HG03108 (cell line): ENCODE measurements at regions not wholly inside any gene's neighbourhood (a gene's known extent, or its start where the extent isn't known, plus 50 kb on each side); places are given as distances from the start of the nearest gene placed in this dataset.

Experiments
- ATAC-seq: cut with Tn5 transposase; IDR thresholded peaks from one replicate; pipeline ENCODE4 v1.9.1; 2021; ENCODE audit warnings: moderate library complexity; ENCODE audit not compliant: unreplicated experiment

DNA sequence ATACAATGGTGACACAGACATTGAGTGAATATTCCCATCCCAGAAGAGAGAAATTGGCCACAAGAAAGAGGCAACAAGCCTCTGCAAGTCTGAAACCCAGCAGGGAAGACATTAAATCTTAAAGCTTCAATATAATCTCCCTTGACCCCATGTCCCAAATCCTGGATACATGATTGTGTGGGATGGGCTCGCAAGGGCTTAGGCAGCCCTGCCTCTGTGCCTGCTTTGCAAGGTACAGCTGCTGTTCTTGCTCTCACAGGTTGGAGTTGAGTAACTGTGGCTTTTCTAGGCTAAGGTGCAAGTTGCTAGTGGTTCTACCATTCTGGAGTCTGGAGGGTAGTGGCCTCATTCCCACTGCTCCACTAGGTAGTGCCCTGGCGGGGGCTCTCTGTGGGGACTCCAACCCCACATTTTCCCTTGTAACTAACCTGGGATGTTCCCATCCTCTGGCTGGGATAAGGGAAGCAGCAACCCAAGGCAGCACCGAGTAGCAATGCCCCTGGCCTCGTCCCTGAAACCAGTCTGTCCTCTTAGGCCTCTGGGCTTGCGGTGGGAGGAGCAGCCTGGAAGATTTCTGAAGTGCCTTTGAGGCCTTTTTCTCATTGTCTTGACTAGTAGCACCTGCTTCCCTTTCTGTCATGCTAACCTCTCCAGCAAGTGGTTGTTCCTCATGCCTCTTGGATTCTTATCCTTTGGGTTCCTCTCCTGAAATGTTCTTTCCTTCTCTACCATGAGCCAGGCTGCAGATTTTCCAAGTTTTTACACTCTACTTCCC is 90.0 kb downstream of the FAM174B start:
- no peak for ATAC-seq

DNA sequence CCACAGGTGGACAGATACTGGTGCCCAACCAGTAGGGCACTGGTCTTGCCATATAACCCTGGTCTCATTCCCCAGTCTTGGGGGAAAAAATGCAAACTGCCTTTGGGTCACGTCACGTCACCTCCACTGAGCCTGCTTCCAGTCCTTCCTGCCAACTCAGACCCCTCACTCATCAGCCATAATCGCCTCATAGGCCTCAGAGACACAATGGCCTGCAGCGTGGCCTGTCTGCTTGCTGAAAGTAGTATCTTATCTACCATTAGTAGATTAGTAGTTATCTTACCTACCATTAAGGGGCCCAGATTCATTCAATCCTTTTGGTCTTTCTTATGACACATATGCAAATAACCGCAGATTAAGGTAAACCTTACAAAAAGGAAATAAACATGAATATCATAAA is 93.8 kb downstream of the FAM174B start:
- ATAC-seq = no peak

DNA sequence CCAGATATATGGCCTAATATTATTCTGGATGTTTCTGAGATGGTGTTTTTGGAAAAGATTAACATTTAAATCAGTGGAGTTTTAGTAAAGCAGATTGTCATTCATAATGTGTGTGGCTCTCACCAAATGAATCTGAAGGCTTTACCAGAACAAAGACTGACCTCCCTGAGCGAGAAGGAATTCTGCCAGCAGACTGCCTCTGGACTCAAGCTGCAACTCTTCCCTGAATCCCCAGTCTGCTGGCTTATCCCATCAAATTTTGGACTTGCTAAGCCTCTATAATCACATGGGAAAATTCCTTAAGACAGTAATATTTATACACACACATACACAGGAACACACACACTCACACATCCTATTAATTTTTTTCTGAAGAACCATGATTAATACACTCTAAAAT is 102.3 kb downstream of the FAM174B start:
- ATAC-seq = no peak

DNA sequence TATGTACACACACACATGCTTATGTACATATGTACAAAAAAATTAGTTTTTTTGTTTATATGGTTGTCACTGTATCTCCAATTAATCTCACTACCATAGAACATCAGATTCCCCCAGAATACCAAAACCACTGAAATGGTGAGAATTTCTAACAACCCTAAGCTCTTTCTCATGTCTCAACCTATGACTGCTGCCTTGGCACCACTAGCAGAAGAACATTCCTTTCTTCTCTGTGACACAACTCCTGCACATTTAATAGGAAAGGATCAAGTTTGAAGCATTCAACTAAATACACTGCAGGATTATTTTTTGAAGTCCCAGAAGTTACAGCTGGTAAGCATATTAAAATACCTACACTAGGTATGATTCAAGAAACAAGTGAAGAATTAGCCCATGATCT is 109.6 kb downstream of the FAM174B start:
- ATAC-seq = no peak

DNA sequence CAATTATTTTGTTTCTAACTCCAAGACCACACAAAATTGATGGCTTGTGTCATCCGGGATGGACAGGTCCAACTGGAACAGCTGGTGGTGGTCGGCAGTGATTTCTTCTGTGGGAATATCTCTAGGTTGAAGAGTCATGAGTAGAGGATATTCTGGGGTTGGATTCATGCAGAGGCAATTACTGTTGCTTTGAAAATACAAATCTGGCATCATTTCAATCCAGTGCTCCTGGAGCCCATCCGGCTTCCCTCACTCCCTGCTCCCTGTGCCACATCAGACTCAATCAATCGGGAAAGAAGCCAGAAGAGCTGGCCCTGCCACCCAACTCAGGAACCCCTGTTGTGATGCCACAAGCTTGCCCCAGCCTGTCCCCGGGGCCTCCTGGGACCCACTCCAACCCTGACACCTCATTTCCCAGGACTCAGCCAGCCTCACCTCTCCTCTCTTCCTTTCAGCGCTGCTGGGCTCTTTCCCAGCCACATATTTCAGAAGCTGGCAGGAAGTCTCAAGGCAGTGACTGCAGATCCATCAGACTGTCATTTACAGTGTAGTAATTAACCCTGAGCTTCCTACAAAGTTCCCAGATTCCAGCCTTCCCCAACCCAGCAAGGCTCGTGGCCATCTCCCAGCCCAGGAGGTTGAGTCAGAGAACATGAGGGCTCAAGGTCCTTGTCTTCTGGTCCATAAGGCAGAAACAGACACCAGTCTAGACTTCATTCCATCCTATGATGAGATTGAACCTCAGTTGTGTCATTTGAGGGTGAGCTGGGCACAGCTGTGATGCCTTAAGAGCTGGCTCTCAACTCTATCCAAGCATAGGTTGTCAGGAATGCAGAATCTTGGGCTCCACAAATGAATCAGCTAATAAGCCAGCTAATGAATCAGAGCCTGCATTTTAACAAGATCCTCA is 114.0 kb downstream of the FAM174B start:
- no peak for ATAC-seq

DNA sequence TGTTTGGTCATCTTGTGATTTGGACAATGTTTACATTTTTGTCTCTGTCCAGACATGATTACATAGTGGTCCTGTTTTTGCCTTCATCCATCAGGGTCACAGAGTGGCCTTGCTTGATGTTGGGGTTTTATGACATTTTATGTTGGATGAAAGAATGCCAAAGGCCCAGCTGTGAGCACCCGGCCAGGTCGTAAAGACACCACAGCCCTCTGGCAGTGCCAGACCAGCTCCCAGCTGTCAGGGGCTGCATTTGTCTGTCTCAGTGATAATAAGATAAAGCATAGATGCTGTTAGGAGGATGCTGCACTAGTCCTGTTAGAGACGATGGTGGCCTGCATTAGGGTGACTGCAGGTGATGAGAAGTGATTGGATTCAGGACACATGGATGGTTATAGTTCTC is 117.5 kb downstream of the FAM174B start:
- no peak for ATAC-seq

DNA sequence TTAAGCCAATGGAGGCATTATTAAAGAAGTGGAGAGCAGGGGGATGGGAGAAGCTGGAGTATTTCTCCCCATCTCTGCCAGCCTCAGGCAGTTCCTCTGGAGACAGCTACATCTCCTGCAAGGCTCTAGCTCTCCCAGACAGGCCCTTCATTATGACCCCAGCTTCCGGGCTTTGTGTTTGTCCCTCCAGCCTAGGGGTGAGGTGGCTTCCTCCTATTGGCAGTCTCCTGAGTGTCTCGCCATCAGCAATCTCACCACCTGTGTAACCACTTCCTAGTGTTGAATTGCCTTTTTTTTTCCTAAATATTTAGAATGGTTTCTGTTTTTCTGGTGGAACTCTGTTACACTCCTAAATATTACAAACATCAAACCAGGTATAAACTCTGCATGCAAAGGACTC is 122.3 kb downstream of the FAM174B start:
- ATAC-seq = no peak

DNA sequence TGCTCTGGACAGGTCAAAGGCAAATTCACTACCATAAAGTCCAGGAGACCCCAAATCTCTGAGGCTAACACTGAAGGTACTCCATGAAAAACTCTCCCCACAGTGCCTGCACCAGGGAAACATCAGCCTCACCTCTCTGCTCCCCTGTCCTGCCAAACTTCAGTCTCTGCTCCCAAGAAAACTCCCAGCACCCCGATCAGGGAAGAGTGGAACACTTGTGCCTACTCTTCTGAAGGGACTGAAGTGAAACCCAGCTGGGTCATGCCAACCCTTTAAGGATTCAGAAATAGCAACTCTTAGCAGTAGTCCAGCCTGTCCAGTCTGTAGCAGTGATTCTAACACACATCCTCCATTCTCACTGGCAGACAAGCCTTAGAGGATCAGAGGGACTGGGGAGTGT is 124.2 kb downstream of the FAM174B start:
- no peak for ATAC-seq

DNA sequence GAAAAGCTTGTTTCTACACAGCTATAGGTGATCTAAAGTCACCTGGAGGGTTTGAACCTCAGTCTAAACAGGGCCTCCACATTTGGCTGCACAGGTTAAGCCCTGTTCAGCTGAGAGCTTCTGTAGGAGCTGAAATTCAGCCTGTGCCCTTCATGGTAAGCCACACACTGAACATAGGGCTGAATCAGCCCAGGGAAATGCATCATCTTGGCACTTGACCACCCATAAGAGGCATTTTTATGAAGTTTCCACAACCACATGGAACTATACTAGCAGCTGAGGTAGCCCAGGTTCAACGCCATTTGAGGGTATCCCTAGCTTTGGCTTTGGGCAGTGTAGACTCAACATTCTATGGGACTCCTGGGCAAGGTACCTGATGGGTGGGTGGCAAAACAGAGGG is 126.8 kb downstream of the FAM174B start:
- no peak for ATAC-seq

DNA sequence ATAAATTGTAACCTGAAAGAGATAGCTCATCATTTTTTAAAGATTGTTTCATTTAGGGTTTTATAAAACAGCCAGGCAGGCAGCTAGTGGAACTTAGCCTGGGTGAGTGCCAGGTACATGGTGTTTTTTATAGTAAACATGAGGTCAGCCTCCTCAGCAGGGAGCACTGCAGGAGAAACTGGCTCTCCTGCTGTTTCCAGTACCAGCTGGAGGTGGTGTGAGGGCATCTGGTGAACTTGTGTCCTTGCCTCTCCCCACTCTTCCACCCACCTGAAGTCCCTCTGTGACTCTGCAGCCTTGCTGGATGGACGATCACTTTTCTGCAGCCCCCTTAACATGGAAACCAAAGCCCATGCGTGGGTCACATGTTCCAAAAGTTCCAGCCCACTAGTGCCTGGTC is 128.4 kb downstream of the FAM174B start:
- ATAC-seq = no peak

DNA sequence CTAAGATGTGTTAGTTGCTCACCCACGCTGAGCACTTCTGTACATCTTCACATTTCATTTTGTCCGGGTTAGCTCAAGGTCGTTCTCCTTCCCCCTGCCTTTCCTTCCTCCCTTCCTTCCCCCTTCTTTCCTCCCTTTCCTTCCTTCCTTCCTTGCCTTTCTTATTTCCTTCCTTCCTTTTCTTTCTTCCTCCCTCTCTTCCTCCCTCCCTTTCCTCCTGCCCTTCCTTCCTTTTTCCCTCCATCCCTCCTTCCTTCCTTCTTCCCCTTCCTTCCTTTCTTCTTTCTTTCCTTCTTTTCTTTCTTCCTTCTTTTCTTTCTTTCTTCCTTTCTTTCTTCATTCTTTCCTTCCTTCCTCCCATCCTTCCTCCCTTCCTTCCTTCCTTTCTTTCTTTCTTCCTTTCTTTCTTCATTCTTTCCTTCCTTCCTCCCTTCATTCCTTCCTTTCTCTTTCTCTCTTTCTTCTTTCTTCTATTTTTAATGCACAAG is 129.8 kb downstream of the FAM174B start:
- no peak for ATAC-seq

DNA sequence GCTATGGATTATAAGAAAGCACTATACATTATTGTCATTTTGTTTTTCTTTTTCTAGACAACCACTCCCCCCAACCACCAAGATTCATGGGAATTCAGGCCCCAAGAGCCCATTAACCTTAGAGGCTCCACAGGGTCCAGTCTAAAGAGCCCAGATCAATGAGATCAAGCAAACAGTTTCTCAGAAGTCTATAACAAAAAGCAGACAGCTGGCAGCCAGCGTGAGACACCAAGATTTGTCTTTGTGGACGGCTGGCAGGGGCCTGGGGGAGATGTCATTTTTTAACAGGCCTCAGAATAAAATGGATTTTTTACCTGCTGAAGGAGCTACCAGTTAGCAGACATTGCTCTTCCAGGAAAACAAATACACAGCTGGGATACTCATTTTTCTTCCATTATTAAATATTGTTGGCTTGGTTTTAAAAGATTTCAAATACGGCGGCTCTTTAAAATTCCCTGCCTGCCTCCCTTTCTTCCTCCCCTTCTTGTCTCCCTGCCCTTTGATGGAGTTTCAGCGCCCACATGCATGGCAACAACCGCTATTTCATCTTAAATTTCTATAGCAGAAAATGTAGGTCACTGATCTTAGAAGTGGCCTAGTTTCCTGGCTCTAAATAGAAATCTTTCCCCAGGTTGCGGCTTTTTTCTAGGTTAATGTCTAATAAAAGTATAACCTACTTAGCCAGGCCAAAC is 130.6 kb downstream of the FAM174B start:
- no peak for ATAC-seq

DNA sequence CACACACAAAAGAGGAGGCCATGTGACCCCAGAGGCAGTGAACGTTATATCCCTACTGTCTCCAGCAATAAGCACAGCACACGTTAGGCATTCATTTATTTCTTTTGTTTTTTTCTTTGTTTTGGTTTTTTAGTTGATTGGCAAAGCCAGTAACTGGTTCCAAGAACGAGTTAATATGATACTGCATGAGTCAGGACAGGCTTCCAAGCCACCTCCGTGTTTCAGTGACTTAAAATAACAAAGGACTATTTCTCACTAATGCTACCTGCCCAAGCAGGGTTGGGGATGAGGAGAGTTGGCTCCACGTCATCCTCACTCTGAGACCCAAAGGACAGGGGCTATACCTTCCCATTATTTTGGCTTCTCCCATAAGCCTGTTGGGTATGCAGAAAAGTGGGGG is 130.5 kb downstream of the ST8SIA2 start:
- ATAC-seq = no peak

DNA sequence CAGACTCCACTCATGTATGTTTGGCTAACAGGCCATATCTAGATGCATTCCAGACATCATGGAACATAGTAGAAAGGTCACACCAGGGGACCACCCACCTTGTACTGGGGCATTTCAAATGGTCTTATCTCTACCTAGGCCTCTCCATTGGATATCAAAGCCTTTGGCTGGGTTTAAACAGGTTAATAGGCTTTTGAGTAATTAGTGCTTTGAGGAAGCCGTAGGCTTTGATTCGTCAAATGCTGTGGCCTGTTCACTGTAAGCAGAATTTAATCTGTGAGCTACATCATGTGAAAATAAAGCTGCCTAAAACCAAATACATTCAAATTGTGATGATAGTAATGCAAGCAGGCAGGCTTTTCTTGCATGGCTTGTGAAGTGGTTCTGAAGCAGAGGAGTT is 129.5 kb downstream of the ST8SIA2 start:
- no peak for ATAC-seq

DNA sequence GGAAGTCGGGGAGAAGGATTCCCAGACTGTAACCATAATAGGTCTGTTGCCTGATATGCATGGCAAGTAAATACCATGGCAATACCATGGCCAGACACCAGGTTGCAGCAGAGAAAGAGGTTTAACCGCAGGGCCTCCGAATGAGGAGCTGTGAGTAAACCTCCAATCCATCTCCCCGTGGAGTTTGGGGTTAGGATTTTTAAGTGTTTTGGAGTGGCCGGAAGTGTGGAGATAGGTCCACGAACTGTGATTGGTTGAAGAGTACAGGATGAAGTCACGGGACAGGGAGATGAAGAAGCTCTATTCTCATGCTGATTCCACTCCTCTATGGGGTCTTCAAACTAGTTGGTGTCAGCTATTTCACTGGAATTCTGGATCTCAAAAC is 127.9 kb downstream of the ST8SIA2 start:
- peak; percentile 88 for ATAC-seq

DNA sequence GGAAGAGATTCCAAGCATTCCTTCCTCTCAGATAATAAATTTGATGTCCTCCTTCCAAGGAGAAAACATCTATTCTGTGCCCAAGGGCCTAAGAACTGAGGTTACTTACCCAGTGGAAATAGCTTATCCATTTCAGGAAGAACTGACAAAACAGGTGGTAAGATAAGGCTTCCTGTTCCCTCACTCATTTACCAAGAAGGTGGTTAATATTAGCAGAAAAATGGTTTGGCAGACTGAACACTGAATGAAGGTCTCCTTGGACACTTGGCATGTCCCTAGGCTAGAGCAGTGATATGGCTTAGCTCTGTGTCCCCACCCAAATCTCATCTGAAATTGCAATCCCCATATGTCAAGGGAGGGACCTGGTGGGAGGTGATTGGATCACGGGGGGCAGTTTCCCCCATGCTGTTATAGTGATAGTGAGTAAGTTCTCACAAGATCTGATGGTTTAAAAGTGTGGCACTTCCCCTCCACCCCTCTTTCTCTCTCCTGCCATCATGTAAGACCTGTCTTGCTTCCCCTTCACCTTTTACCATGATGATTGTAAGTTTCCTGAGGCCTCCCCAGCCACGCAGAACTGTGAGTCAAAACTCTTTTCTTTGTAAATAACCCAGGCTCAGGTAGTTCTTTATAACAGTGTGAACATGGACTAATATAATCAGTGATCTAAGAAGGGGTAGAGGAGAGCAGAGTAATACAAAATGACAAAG is 127.4 kb downstream of the ST8SIA2 start:
- ATAC-seq = peak; percentile 75

DNA sequence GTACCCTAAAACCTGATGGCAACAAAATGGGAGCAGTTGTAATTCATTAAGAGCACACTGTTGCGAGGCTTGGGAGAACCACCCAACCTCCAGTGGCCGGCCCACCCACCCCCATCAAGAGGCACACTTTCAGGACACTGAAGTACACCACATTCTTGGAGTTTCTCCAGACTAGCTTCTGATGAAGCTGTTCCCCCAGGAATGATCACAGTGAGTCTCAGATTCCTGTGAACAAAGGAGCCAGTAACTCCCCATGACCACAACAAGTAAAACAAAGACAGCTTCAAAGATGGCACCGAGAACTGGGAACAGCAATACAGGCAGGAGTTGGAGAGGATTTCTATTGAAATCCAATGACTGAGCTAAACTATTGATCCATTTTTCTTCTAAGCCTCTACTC is 126.0 kb downstream of the ST8SIA2 start:
- ATAC-seq = no peak
